Left ventricle myocardium inferior (tissue), 1 donor: ENCODE measurements at regions not wholly inside any gene's neighbourhood (a gene's known extent, or its start where the extent isn't known, plus 50 kb on each side); places are given as distances from the start of the nearest gene placed in this dataset.

Experiments used
- DNase-seq: peaks from one replicate; pipeline ENCODE4 v3.0.0-alpha.2; 2020
- H3K27ac ChIP-seq: fragments of 200-600 bp; replicated peaks from 2 replicates; pipeline ENCODE4 v1.8.0; 2021
- H3K27me3 ChIP-seq: fragments of 200-600 bp; 2 replicates; pipeline ENCODE4 v1.8.0; 2021; ENCODE audit warnings: low read depth
- H3K36me3 ChIP-seq: fragments of 200-600 bp; 2 replicates; pipeline ENCODE4 v1.8.0; 2021
- H3K4me1 ChIP-seq: fragments of 200-600 bp; 2 replicates; pipeline ENCODE4 v1.8.0; 2021
- H3K4me3 ChIP-seq: fragments of 200-600 bp; 2 replicates; pipeline ENCODE4 v1.8.0; 2021; ENCODE audit warnings: mild to moderate bottlenecking, moderate library complexity
- H3K9me3 ChIP-seq: fragments of 200-600 bp; replicated peaks from 2 replicates; pipeline ENCODE4 v1.8.0; 2021
- intact Hi-C: fragments of 100-400 bp; cut with micrococcal nuclease; formaldehyde crosslinking; loops from one replicate; pipeline ENCODE4 v1.11.0; 2022
- TF ChIP-seq, protein P1 (sequence below): fragments of 200-600 bp; IDR thresholded peaks from 2 replicates; pipeline ENCODE4 v1.8.0; 2021; ENCODE audit warnings: antibody characterized with exemption, mild to moderate bottlenecking, borderline replicate concordance
- donor health status: DM: no; HTN: yes; CAD: no; lungs with severe emphysema.

DNA sequence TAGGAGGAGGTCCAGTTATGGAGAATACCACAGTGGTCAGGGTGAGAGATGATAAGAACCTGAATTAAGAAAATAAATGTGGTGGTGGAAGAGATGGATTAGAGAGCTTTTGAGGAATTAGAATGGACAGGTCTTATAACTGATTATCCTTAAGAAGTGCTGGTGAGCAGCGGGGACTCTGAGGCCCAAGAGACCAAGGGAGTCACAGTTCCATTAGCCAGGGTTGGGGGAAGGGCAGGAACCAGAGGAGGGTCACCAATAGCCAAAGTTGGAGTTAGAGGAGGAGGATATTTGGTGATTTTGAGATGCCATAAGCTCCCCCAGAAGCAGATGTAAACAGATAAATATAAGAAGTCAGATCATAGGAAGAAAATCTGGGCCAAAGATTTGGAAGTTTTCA, 87.1 kb upstream of the PAK5 start:
- Histone ChIP-seq H3K27ac (no peak overlapping the region), H3K9me3 (no peaks in the 10 kb centered on the region), H3K4me3 (no peak overlapping the region), H3K36me3 (no peaks in the 10 kb centered on the region), H3K4me1 (no peaks in the 10 kb centered on the region), H3K27me3 (peaks cover 6% of the 10 kb centered on the region)
- no peak for DNase-seq
- intact Hi-C loops: no loop called here
- TF ChIP-seq, protein P1, sequence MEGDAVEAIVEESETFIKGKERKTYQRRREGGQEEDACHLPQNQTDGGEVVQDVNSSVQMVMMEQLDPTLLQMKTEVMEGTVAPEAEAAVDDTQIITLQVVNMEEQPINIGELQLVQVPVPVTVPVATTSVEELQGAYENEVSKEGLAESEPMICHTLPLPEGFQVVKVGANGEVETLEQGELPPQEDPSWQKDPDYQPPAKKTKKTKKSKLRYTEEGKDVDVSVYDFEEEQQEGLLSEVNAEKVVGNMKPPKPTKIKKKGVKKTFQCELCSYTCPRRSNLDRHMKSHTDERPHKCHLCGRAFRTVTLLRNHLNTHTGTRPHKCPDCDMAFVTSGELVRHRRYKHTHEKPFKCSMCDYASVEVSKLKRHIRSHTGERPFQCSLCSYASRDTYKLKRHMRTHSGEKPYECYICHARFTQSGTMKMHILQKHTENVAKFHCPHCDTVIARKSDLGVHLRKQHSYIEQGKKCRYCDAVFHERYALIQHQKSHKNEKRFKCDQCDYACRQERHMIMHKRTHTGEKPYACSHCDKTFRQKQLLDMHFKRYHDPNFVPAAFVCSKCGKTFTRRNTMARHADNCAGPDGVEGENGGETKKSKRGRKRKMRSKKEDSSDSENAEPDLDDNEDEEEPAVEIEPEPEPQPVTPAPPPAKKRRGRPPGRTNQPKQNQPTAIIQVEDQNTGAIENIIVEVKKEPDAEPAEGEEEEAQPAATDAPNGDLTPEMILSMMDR: no peak

DNA sequence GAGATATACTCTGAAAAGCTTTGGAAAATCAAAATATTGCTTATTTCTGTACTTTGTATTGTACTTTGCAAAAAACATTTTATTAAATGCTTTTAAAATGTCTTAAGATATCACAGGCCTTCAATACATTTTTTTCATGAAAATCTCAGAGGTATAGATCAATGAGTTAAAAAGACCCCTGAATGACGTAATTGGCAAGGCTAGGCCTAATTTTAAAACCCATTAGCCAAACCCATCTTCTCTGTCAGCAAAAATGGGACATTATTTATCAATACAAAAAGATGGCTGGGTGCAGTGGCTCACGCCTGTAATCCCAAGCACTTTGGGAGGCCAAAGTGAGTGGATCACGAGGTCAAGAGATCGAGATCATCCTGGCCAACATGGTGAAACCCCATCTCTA, 84.8 kb upstream of the PAK5 start:
- no peaks in the 10 kb centered on the region for H3K4me1 ChIP-seq
- TF ChIP-seq, protein P1: no peak
- no peaks in the 10 kb centered on the region for H3K9me3 ChIP-seq
- no peak overlapping the region for H3K4me3 ChIP-seq
- no peaks in the 10 kb centered on the region for H3K36me3 ChIP-seq
- H3K27me3 ChIP-seq: peaks cover 3% of the 10 kb centered on the region
- intact Hi-C loops: no loop called here
- no peak for DNase-seq
- no peak overlapping the region for H3K27ac ChIP-seq

DNA sequence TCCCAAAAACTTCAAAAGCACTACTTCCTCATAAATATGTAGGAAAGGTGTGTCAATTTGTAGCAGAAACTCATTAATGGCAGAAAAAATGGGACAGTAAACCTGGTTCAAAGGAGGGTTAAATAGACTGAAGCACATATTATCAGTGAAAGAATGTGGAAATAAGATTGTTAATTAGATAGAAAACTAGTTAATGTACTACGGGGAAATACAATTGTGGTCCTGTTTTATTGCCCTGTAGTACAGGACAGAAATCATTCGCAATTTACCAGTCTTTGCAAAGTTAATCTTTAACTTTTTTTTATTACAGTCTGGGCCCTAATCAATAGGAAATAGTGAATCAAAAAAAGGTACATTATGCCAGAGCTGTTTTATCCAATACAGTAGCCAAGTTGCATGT, 82.0 kb upstream of the PAK5 start:
- intact Hi-C loops: no loop called here
- no peak for DNase-seq
- no peaks in the 10 kb centered on the region for H3K36me3 ChIP-seq
- no peaks in the 10 kb centered on the region for H3K9me3 ChIP-seq
- no peak overlapping the region for H3K4me3 ChIP-seq
- no peak overlapping the region for H3K27ac ChIP-seq
- TF ChIP-seq, protein P1: no peak
- H3K4me1 ChIP-seq: no peaks in the 10 kb centered on the region
- H3K27me3 ChIP-seq: peaks cover 3% of the 10 kb centered on the region

DNA sequence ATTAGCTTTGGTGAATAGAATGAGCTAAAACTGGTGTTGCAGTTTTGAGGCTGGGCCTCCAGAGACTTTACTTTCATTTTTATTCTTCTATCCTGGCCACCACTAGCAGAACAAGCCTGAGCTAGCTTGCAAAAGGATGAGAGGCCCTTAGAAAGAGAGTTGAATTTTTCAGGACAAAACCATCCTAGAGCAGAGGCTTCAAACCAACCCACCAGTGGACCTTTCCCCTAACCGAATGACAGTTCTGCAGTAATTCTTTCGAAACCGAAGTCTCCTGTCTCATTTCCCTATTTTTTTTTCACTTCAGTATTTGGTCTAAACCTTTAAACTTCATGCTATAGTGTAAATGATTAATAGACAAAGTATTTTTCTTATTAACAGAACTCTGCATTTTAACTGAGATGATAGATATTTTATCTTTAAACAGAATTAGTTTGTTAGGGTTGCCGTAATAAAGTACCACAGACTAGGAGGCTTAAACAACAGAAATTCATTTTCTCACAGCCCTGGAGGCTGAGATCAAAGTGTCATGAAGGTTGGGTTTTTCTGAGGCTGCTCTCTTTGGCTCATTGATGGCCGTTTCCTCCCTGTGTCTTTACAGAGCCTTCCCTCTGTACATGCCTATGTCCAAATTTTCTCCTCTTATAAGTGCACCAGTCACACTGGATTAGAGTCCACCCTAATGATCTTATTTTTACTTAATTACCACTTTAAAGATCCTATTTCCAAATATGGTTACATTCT, 80.6 kb upstream of the PAK5 start:
- intact Hi-C loops: no loop called here

DNA sequence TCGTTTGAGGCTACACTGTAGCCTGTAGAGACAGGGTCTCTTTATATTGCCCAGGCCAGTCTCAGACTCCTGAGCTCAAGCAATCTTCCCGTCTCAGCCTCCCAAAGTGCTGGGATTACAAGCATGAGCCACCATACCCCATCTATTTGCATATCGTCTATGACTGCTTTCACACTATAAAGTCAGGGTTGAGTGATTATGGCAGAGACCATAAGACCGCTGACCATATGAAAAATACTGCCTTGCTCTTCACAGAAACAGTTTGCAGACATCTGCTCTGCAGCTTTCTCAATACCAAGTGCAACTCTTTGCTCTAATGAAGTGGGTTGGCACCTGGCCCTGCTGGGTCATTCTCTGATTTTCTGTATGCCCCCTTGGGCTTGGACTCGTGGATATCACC, 79.5 kb upstream of the PAK5 start:
- TF ChIP-seq, protein P1: no peak
- Histone ChIP-seq H3K4me3 (no peak overlapping the region), H3K36me3 (no peaks in the 10 kb centered on the region), H3K27me3 (peaks cover 3% of the 10 kb centered on the region), H3K27ac (no peak overlapping the region), H3K9me3 (no peaks in the 10 kb centered on the region), H3K4me1 (no peaks in the 10 kb centered on the region)
- no peak for DNase-seq
- intact Hi-C loops: no loop called here

More for the DNA sequence above, 80.6 kb upstream of the PAK5 start:
- Histone ChIP-seq H3K27ac (no peak overlapping the region), H3K4me3 (no peak overlapping the region), H3K4me1 (no peaks in the 10 kb centered on the region), H3K9me3 (no peaks in the 10 kb centered on the region), H3K27me3 (peaks cover 3% of the 10 kb centered on the region), H3K36me3 (no peaks in the 10 kb centered on the region)
- TF ChIP-seq, protein P1: no peak
- no peak for DNase-seq
